ENCODE measurements at regions not wholly inside any gene's neighbourhood (a gene's known extent, or its start where the extent isn't known, plus 50 kb on each side); places are given as distances from the start of the nearest gene placed in this dataset.

GRCh38 chr6:126787635-126788034 is 330.8 kb upstream of the RSPO3 start (continued):
- TF ChIP-seq EZH2phosphoT487 (IDR thresholded peaks at IDR 0.05; ENCODE audit: unreplicated experiment) (no peak), CREB1 (CRISPR knock-in tag; IDR thresholded peaks at IDR 0.05; ENCODE audit: low read depth) (no peak)

- H3K4me3 ChIP-seq: no peak overlapping the region
- no peaks in the 10 kb centered on the region for H3K27me3 ChIP-seq (ENCODE audit: insufficient read depth)
- no peaks in the 10 kb centered on the region for H3K36me3 ChIP-seq (ENCODE audit: insufficient read depth)
- no peaks in the 10 kb centered on the region for H3K9me3 Mint-ChIP-seq
- peak overlapping the region; percentile 66; the same call in 1 of the 2 replicates for H2AFZ ChIP-seq
- no peaks in the 10 kb centered on the region for H3K36me3 Mint-ChIP-seq (ENCODE audit: low read depth)
- no peaks in the 10 kb centered on the region for H3K9me2 ChIP-seq (ENCODE audit: insufficient read depth)
- no peak overlapping the region for H3K27ac Mint-ChIP-seq
- H3K79me2 ChIP-seq (replicated peaks; ENCODE audit: insufficient read depth): no peaks in the 10 kb centered on the region
- no peak overlapping the region for H3K27ac ChIP-seq (ENCODE audit: low read depth)
- H3F3A ChIP-seq (replicated peaks; ENCODE audit: low read depth): no peaks in the 10 kb centered on the region
- TF ChIP-seq EZH2phosphoT487 (IDR thresholded peaks at IDR 0.05; ENCODE audit: unreplicated experiment) (no peak), CTCF (conservative IDR thresholded peaks at IDR 0.05; ENCODE audit: low read depth in 2 of 2) (no peak), EZH2 (IDR thresholded peaks at IDR 0.05; ENCODE audit: low read depth, unreplicated experiment) (no peak), CREB1 (CRISPR knock-in tag; IDR thresholded peaks at IDR 0.05; ENCODE audit: low read depth) (no peak), REST (IDR thresholded peaks at IDR 0.05; ENCODE audit: unreplicated experiment) (no peak), ZNF114 (CRISPR knock-in tag; IDR thresholded peaks at IDR 0.05) (no peak), POLR2AphosphoS5 (IDR thresholded peaks at IDR 0.05; ENCODE audit: low read depth) (no peak), ZNF331 (CRISPR knock-in tag; IDR thresholded peaks at IDR 0.05; ENCODE audit: low read depth) (no peak), NANOG (IDR thresholded peaks at IDR 0.05; ENCODE audit: borderline replicate concordance) (no peak), STAT1 (IDR thresholded peaks at IDR 0.05; ENCODE audit: unreplicated experiment) (no peak)
- H4K20me1 ChIP-seq (replicated peaks; ENCODE audit: insufficient read depth): no peaks in the 10 kb centered on the region
- H3K4me1 ChIP-seq (ENCODE audit: insufficient read depth): no peaks in the 10 kb centered on the region
- no peak overlapping the region for H3K4me2 ChIP-seq
- DNase-seq (ENCODE audit: low spot score) (no peak), ATAC-seq (no peak)
- H3K4me1 Mint-ChIP-seq: no peaks in the 10 kb centered on the region
- H3K27me3 Mint-ChIP-seq (ENCODE audit: insufficient read depth, low read depth, poor library complexity): peaks cover 3% of the 10 kb centered on the region
- H3K4me3 Mint-ChIP-seq: no peak overlapping the region
Observed at GRCh38 chr6:126788861-126789365, 329.6 kb upstream of the RSPO3 start.
